AG09319 (cell line): ENCODE measurements at regions not wholly inside any gene's neighbourhood (a gene's known extent, or its start where the extent isn't known, plus 50 kb on each side); places are given as distances from the start of the nearest gene placed in this dataset.
"Not testable (repeated sequence)": the region's sequence is repeated elsewhere in the genome, so short reads cannot be mapped to it uniquely, and the experiment has no call there.

ENCODE experiments used
- DNase-seq: peaks from one replicate; pipeline ENCODE4 v3.0.0-alpha.2; 2010; ENCODE audit warnings: low read depth; ENCODE audit errors: extremely low read depth
- CTCF ChIP-seq: IDR thresholded peaks from 2 replicates; pipeline ENCODE4 v1.5.1; 2011; ENCODE audit warnings: low read depth, mild to moderate bottlenecking, inconsistent platforms, low read length, moderate library complexity

GRCh38 chr17:16888413-16889087 lies 83.4 kb downstream of the TNFRSF13B start:
- DNase-seq: no peak
- no peak for TF ChIP-seq CTCF

- DNase-seq: no peak
Measured at GRCh38 chr17:16887523-16888095, 84.3 kb downstream of the TNFRSF13B start.

GRCh38 chr17:16886655-16887322 lies 85.1 kb downstream of the TNFRSF13B start:
- no peak for TF ChIP-seq CTCF
- no peak for DNase-seq

More at GRCh38 chr17:16887523-16888095, 84.3 kb downstream of the TNFRSF13B start:
- TF ChIP-seq CTCF: no peak

- not testable (repeated sequence) for DNase-seq
Measured at GRCh38 chr17:16885204-16885603, 86.7 kb downstream of the TNFRSF13B start.

GRCh38 chr17:16882926-16883265 lies 89.0 kb downstream of the TNFRSF13B start:
- not testable (repeated sequence) for DNase-seq

GRCh38 chr17:16882243-16882925 lies 89.5 kb downstream of the TNFRSF13B start:
- TF ChIP-seq CTCF: no peak
- DNase-seq: no peak

GRCh38 chr17:16881239-16881924 lies 90.5 kb downstream of the TNFRSF13B start:
- no peak for DNase-seq
- no peak for TF ChIP-seq CTCF

GRCh38 chr17:16880843-16881230 lies 91.1 kb downstream of the TNFRSF13B start:
- TF ChIP-seq CTCF: no peak
- DNase-seq: no peak
